ENCODE measurements at regions not wholly inside any gene's neighbourhood (a gene's known extent, or its start where the extent isn't known, plus 50 kb on each side); places are given as distances from the start of the nearest gene placed in this dataset.

DNA sequence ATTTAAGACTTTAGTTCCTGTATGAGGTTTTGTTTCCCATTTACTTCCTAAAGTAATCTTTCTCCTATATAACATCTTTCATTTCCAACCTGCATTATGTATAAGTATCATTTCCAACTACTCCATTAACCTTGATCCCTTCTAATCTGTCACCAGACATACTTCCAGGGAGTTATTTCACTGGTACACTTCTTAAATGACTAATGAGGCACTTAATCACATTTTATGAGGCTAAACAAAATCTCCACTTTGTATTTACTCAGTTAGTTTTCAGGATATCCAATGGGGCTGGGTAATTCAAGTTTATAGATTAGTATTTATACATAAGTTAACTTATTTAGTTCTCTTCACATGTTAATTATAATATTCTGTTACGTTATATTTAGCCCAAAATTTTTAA, 634.7 kb downstream of the PCDH17 start:
- TF ChIP-seq POLR2A (IDR thresholded peaks at IDR 0.05), result no peak
- TF ChIP-seq, protein P1, sequence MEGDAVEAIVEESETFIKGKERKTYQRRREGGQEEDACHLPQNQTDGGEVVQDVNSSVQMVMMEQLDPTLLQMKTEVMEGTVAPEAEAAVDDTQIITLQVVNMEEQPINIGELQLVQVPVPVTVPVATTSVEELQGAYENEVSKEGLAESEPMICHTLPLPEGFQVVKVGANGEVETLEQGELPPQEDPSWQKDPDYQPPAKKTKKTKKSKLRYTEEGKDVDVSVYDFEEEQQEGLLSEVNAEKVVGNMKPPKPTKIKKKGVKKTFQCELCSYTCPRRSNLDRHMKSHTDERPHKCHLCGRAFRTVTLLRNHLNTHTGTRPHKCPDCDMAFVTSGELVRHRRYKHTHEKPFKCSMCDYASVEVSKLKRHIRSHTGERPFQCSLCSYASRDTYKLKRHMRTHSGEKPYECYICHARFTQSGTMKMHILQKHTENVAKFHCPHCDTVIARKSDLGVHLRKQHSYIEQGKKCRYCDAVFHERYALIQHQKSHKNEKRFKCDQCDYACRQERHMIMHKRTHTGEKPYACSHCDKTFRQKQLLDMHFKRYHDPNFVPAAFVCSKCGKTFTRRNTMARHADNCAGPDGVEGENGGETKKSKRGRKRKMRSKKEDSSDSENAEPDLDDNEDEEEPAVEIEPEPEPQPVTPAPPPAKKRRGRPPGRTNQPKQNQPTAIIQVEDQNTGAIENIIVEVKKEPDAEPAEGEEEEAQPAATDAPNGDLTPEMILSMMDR (IDR thresholded peaks at IDR 0.05), result no peak
